Liver (tissue), 8 donors: ENCODE measurements at regions not wholly inside any gene's neighbourhood (a gene's known extent, or its start where the extent isn't known, plus 50 kb on each side); places are given as distances from the start of the nearest gene placed in this dataset.

ENCODE experiments used
- DNase-seq: peaks from one replicate; pipeline ENCODE4 v3.0.0-alpha.2; 2017; ENCODE audit warnings: low spot score
- H3K27ac ChIP-seq, 2 donors: one replicate each; pipeline ENCODE4 v1.7.0; 2013; ENCODE audit warnings: inconsistent platforms in 2 of 2, low read length in 2 of 2, control low read depth in 1 of 2, low read depth in 1 of 2, mild to moderate bottlenecking in 1 of 2
- H3K27me3 ChIP-seq, 4 donors: one replicate each; pipeline versions ENCODE4 v1.6.1 to v1.7.0; 2013; ENCODE audit warnings: low read length in 3 of 4, inconsistent platforms in 1 of 4, mild to moderate bottlenecking in 1 of 4, moderate library complexity in 1 of 4; ENCODE audit not compliant: control insufficient read depth in 4 of 4, insufficient read depth in 4 of 4
- H3K36me3 ChIP-seq, 4 donors: one replicate each; pipeline versions ENCODE4 v1.6.1 to v1.7.0; 2013; ENCODE audit warnings: low read length in 3 of 4, mild to moderate bottlenecking in 3 of 4, low read depth in 1 of 4, moderate library complexity in 1 of 4; ENCODE audit not compliant: control insufficient read depth in 4 of 4, insufficient read depth in 3 of 4
- H3K4me1 ChIP-seq, 4 donors: one replicate each; pipeline versions ENCODE4 v1.6.1 to v1.7.0; 2013; ENCODE audit warnings: low read length in 3 of 4, mild to moderate bottlenecking in 3 of 4, moderate library complexity in 1 of 4; ENCODE audit not compliant: control insufficient read depth in 4 of 4, insufficient read depth in 4 of 4
- H3K4me3 ChIP-seq, 3 donors: one replicate each; pipeline versions ENCODE4 v1.6.1 to v1.7.0; 2013; ENCODE audit warnings: low read length in 3 of 3, control low read depth in 1 of 3, low read depth in 1 of 3, mild to moderate bottlenecking in 1 of 3
- H3K9ac ChIP-seq, 2 donors: one replicate each; pipeline ENCODE4 v1.7.0; 2013; ENCODE audit warnings: low read length in 2 of 2, mild to moderate bottlenecking in 2 of 2, moderate library complexity in 2 of 2, control low read depth in 1 of 2, low read depth in 1 of 2
- H3K9me3 ChIP-seq, 4 donors: one replicate each; pipeline versions ENCODE4 v1.6.1 to v1.7.0; 2013; ENCODE audit warnings: low read length in 3 of 4; ENCODE audit not compliant: control insufficient read depth in 4 of 4
- ATF3 ChIP-seq: IDR thresholded peaks from 2 replicates; pipeline ENCODE4 v1.6.1; 2016; ENCODE audit warnings: antibody characterized with exemption
- CTCF ChIP-seq: fragments of 150-350 bp; IDR thresholded peaks from 2 replicates; pipeline ENCODE4 v1.5.1; 2017; ENCODE audit warnings: improper control_type of control experiment, low read depth, low read length; ENCODE audit not compliant: missing input control
- EGR1 ChIP-seq, 2 donors: IDR thresholded peaks; 2 replicates each; pipeline ENCODE4 v1.6.1; 2016 to 2018; ENCODE audit warnings: antibody characterized with exemption in 2 of 2, low read depth in 2 of 2
- FOXA1 ChIP-seq: IDR thresholded peaks from 2 replicates; pipeline ENCODE4 v1.6.1; 2016; ENCODE audit warnings: antibody characterized with exemption
- FOXA2 ChIP-seq: IDR thresholded peaks from 2 replicates; pipeline ENCODE4 v1.6.1; 2016; ENCODE audit warnings: antibody characterized with exemption
- GABPA ChIP-seq, 2 donors: IDR thresholded peaks in 1 of 2; conservative IDR thresholded peaks in 1 of 2; 2 replicates each; pipeline ENCODE4 v1.6.1; 2016; ENCODE audit warnings: antibody characterized with exemption in 2 of 2, mild to moderate bottlenecking in 1 of 2, moderate library complexity in 1 of 2
- HNF4A ChIP-seq, 2 donors: conservative IDR thresholded peaks; 2 replicates each; pipeline ENCODE4 v1.6.1; 2016; ENCODE audit warnings: antibody characterized with exemption in 2 of 2, mild to moderate bottlenecking in 2 of 2
- HNF4G ChIP-seq: IDR thresholded peaks from 2 replicates; pipeline ENCODE4 v1.6.1; 2016; ENCODE audit warnings: antibody characterized with exemption
- JUND ChIP-seq, 2 donors: IDR thresholded peaks; 2 replicates each; pipeline ENCODE4 v1.6.1; 2016; ENCODE audit warnings: antibody characterized with exemption in 2 of 2
- MAX ChIP-seq: IDR thresholded peaks from 2 replicates; pipeline ENCODE4 v1.6.1; 2016; ENCODE audit warnings: antibody characterized with exemption
- NR2F2 ChIP-seq: IDR thresholded peaks from 2 replicates; pipeline ENCODE4 v1.6.1; 2016; ENCODE audit warnings: antibody characterized with exemption
- RAD21 ChIP-seq, 2 donors: IDR thresholded peaks; 2 replicates each; pipeline ENCODE4 v1.6.1; 2016; ENCODE audit warnings: antibody characterized with exemption in 2 of 2, mild to moderate bottlenecking in 2 of 2
- REST ChIP-seq: IDR thresholded peaks from 2 replicates; pipeline ENCODE4 v1.6.1; 2016; ENCODE audit warnings: antibody characterized with exemption, mild to moderate bottlenecking
- RXRA ChIP-seq, 2 donors: IDR thresholded peaks; 2 replicates each; pipeline ENCODE4 v1.6.1; 2017 to 2018; ENCODE audit warnings: antibody characterized with exemption in 2 of 2, mild to moderate bottlenecking in 1 of 2
- SP1 ChIP-seq: IDR thresholded peaks from 2 replicates; pipeline ENCODE4 v1.6.1; 2018; ENCODE audit warnings: antibody characterized with exemption, mild to moderate bottlenecking
- TAF1 ChIP-seq: conservative IDR thresholded peaks from 2 replicates; pipeline ENCODE4 v1.6.1; 2016; ENCODE audit warnings: antibody characterized with exemption, mild to moderate bottlenecking
- ZBTB33 ChIP-seq: IDR thresholded peaks from 2 replicates; pipeline ENCODE4 v1.6.1; 2016; ENCODE audit warnings: antibody characterized with exemption
- WGBS: extraction: QIAGEN DNeasy Blood & Tissue Kit; methylation state at CpG from one replicate; pipeline ENCODE4 v1.1.7; 2013; 5-methylcytosine and 5-hydroxymethylcytosine counted together
- donor health status: healthy.
- donor health status: healthy.
- donor health status: healthy.
- donor health status: healthy.
- donor health status: healthy.

- no peak for TF ChIP-seq CTCF
- no peak for TF ChIP-seq TAF1
- no peak for TF ChIP-seq JUND (IDR thresholded peaks at IDR 0.05)
Observed at GRCh38 chr2:52395912-52396311, 1364.0 kb upstream of the NRXN1 start (continued).

GRCh38 chr2:52391621-52392020 lies 1359.7 kb upstream of the NRXN1 start:
- H3K9ac ChIP-seq, result no peak overlapping the region
- no peak overlapping the region for H3K4me3 ChIP-seq
- no peaks in the 10 kb centered on the region for H3K4me1 ChIP-seq
- no peaks in the 10 kb centered on the region for H3K27me3 ChIP-seq
- H3K27ac ChIP-seq, result no peak overlapping the region
- H3K9me3 ChIP-seq, result no peaks in the 10 kb centered on the region
- H3K36me3 ChIP-seq, result no peaks in the 10 kb centered on the region
- DNase-seq, result no peak
- TF ChIP-seq RXRA (IDR thresholded peaks at IDR 0.05) (no peak), RAD21 (IDR thresholded peaks at IDR 0.05) (no peak), EGR1 (IDR thresholded peaks at IDR 0.05; ENCODE audit: low read depth in 2 of 2) (no peak), GABPA (IDR thresholded peaks at IDR 0.05 in 1 of 2, conservative IDR thresholded peaks at IDR 0.05 in 1 of 2) (no peak), NR2F2 (no peak), CTCF (no peak), ZBTB33 (no peak), FOXA2 (no peak), HNF4A (conservative IDR thresholded peaks at IDR 0.05) (no peak), MAX (no peak), ATF3 (no peak), SP1 (no peak), TAF1 (no peak), HNF4G (no peak), FOXA1 (no peak), JUND (IDR thresholded peaks at IDR 0.05) (no peak)
- WGBS, result 52% methylated on average over 1 of the region's 1 CpG

- H3K27ac ChIP-seq, result no peak overlapping the region
- TF ChIP-seq SP1, result no peak
- TF ChIP-seq NR2F2, result no peak
- TF ChIP-seq TAF1, result no peak
- no peak for TF ChIP-seq ZBTB33
- no peak for TF ChIP-seq GABPA (IDR thresholded peaks at IDR 0.05 in 1 of 2, conservative IDR thresholded peaks at IDR 0.05 in 1 of 2)
- TF ChIP-seq FOXA2, result no peak
- TF ChIP-seq FOXA1, result no peak
- no peak for TF ChIP-seq REST
- no peak for TF ChIP-seq RXRA (IDR thresholded peaks at IDR 0.05)
- no peak for TF ChIP-seq RAD21 (IDR thresholded peaks at IDR 0.05)
Observed at GRCh38 chr2:52390651-52391050, 1358.7 kb upstream of the NRXN1 start.

More at GRCh38 chr2:52390651-52391050, 1358.7 kb upstream of the NRXN1 start:
- H3K4me3 ChIP-seq, result no peak overlapping the region
- H3K9ac ChIP-seq, result no peak overlapping the region
- no peaks in the 10 kb centered on the region for H3K36me3 ChIP-seq
- no peak for DNase-seq
- H3K4me1 ChIP-seq, result no peaks in the 10 kb centered on the region
- H3K9me3 ChIP-seq, result no peaks in the 10 kb centered on the region
- H3K27me3 ChIP-seq, result no peaks in the 10 kb centered on the region
